ENCODE measurements at regions not wholly inside any gene's neighbourhood (a gene's known extent, or its start where the extent isn't known, plus 50 kb on each side); places are given as distances from the start of the nearest gene placed in this dataset.

- no peak for DNase-seq
- H3K9me3 ChIP-seq = no peaks in the 10 kb centered on the region
- no peaks in the 10 kb centered on the region for H3K4me1 ChIP-seq
- H3K27me3 ChIP-seq = no peaks in the 10 kb centered on the region
- H3K4me3 ChIP-seq = no peak overlapping the region
- H3K36me3 ChIP-seq = no peaks in the 10 kb centered on the region
- intact Hi-C loops (cut with DNase I) = no loop called here
- H3K27ac ChIP-seq = no peak overlapping the region
- TF ChIP-seq POLR2A (IDR thresholded peaks at IDR 0.05) = no peak
- TF ChIP-seq EP300 (IDR thresholded peaks at IDR 0.05) = no peak
- no peak for TF ChIP-seq POLR2AphosphoS5 (IDR thresholded peaks at IDR 0.05)
- TF ChIP-seq, protein P1, sequence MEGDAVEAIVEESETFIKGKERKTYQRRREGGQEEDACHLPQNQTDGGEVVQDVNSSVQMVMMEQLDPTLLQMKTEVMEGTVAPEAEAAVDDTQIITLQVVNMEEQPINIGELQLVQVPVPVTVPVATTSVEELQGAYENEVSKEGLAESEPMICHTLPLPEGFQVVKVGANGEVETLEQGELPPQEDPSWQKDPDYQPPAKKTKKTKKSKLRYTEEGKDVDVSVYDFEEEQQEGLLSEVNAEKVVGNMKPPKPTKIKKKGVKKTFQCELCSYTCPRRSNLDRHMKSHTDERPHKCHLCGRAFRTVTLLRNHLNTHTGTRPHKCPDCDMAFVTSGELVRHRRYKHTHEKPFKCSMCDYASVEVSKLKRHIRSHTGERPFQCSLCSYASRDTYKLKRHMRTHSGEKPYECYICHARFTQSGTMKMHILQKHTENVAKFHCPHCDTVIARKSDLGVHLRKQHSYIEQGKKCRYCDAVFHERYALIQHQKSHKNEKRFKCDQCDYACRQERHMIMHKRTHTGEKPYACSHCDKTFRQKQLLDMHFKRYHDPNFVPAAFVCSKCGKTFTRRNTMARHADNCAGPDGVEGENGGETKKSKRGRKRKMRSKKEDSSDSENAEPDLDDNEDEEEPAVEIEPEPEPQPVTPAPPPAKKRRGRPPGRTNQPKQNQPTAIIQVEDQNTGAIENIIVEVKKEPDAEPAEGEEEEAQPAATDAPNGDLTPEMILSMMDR (IDR thresholded peaks at IDR 0.05) = no peak
These were observed 986.0 kb downstream of the TTLL7 start for GRCh38 chr1:83012950-83013349.

DNA sequence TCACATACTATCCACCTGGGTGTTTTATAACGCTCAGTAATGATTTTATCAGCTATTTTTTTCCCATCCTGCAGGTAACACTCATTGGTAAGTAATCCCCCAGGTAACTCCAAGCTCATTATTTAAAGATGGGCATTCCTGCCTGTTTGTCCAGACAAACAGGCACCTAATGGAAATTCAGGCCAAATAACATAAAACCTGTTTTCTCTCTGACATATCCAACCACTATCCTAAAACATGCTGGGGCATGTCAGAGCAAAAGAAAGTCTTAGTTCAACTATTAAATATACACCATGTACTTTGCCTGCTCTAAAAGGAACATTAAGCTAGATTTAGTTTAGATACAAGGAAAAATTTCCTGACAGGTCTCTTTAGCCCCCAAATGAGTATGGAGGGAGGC, 987.7 kb downstream of the TTLL7 start:
- intact Hi-C loops (cut with DNase I) = no loop called here
- 56 to 75% methylated on average over 1 of the region's 1 CpG for WGBS, 2 donors
- DNase-seq = no peak
- no peak overlapping the region for H3K4me3 ChIP-seq
- no peaks in the 10 kb centered on the region for H3K36me3 ChIP-seq
- TF ChIP-seq, protein P1 (IDR thresholded peaks at IDR 0.05) = no peak
- TF ChIP-seq POLR2AphosphoS5 (IDR thresholded peaks at IDR 0.05) (no peak), POLR2A (IDR thresholded peaks at IDR 0.05) (no peak)
- H3K27me3 ChIP-seq = no peaks in the 10 kb centered on the region
- no peak overlapping the region for H3K27ac ChIP-seq
- H3K9me3 ChIP-seq = no peaks in the 10 kb centered on the region
- no peaks in the 10 kb centered on the region for H3K4me1 ChIP-seq

GRCh38 chr1:83006271-83006670, 992.7 kb downstream of the TTLL7 start:
- H3K27me3 ChIP-seq = no peaks in the 10 kb centered on the region
- whole genome bisulfite sequencing, 2 donors = 91 to 92% methylated on average over 3 of the region's 3 CpGs
- peaks cover 0 to 8% (median 0%) of the 10 kb centered on the region in 4 donors for H3K4me1 ChIP-seq
- no peaks in the 10 kb centered on the region for H3K9me3 ChIP-seq
- TF ChIP-seq POLR2AphosphoS5 (IDR thresholded peaks at IDR 0.05) (no peak), POLR2A (IDR thresholded peaks at IDR 0.05) (no peak), EP300 (IDR thresholded peaks at IDR 0.05) (no peak)
- TF ChIP-seq, protein P1 (IDR thresholded peaks at IDR 0.05) = no peak
- H3K36me3 ChIP-seq = no peaks in the 10 kb centered on the region
- H3K27ac ChIP-seq = no peak overlapping the region
- intact Hi-C loops (cut with DNase I) = no loop called here
- DNase-seq = no peak
- H3K4me3 ChIP-seq = no peak overlapping the region

DNA sequence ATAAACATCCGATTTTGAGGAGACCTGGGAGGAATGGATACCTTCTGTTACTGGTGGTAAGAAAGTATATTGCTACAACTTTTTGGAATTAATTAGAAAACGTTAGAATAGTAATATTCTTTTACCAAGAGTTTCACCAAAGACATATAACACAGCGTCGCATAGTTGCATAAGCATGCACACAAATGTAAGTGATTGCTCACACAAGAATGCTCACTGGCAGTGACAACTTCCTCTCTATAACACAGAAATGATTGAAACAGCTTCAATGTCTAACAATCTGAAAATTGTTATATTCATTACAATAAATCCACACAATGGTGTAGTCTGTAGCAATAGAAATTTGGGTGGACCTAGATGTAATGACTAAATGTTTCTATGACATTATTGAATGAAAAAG, 998.6 kb downstream of the TTLL7 start:
- Histone ChIP-seq H3K27me3 (no peaks in the 10 kb centered on the region), H3K4me3 (no peak overlapping the region), H3K4me1 (peaks cover 0 to 8% (median under 1%) of the 10 kb centered on the region in 4 donors), H3K36me3 (no peaks in the 10 kb centered on the region), H3K27ac (no peak overlapping the region), H3K9me3 (no peaks in the 10 kb centered on the region)
- intact Hi-C loops (cut with DNase I) = no loop called here
- DNase-seq = no peak
- no peak for TF ChIP-seq POLR2A (IDR thresholded peaks at IDR 0.05)
- no peak for TF ChIP-seq POLR2AphosphoS5 (IDR thresholded peaks at IDR 0.05)
- TF ChIP-seq EP300 (IDR thresholded peaks at IDR 0.05) = no peak
- TF ChIP-seq, protein P1 (IDR thresholded peaks at IDR 0.05) = no peak
- 85 to 88% methylated on average over 4 of the region's 4 CpGs for WGBS, 2 donors

- 74 to 76% methylated on average over 2 of the region's 2 CpGs for WGBS, 2 donors
- Histone ChIP-seq H3K27ac (no peak overlapping the region), H3K9me3 (no peaks in the 10 kb centered on the region), H3K27me3 (no peaks in the 10 kb centered on the region), H3K4me1 (peaks cover 0 to 10% (median 3%) of the 10 kb centered on the region in 4 donors), H3K36me3 (no peaks in the 10 kb centered on the region), H3K4me3 (no peak overlapping the region)
- no peak for TF ChIP-seq POLR2AphosphoS5 (IDR thresholded peaks at IDR 0.05)
- TF ChIP-seq POLR2A (IDR thresholded peaks at IDR 0.05) = no peak
- TF ChIP-seq EP300 (IDR thresholded peaks at IDR 0.05) = no peak
- TF ChIP-seq, protein P1 (IDR thresholded peaks at IDR 0.05) = no peak
- DNase-seq = no peak
- intact Hi-C loops (cut with DNase I) = no loop called here
These were observed 1003.0 kb downstream of the TTLL7 start for GRCh38 chr1:82995951-82996350.
